ENCODE measurements at regions not wholly inside any gene's neighbourhood (a gene's known extent, or its start where the extent isn't known, plus 50 kb on each side); places are given as distances from the start of the nearest gene placed in this dataset.

DNA sequence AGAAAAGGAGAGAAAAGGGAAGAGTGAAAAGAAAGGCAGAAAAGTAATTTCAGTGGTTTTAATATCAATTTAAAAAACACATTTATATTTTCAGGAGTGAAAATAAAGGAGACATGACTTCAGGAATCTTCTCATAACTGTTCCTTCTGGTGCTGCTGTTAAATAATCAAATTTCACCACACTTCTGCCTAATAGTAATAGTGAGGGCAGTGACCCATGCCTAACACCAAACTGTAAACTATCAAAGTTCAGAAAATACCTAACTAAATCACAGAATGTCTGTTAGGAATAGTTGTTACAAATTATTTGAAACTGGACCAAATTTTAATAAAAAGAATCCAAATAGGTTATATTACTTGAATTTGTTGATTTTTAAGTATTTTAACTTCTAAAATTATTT lies 169.4 kb downstream of the RPL10L start:
- no peaks in the 10 kb centered on the region for H3K4me1 ChIP-seq (ENCODE audit: insufficient read depth, low read length)
- H3K9me3 ChIP-seq (ENCODE audit: insufficient read depth, low read length, severe bottlenecking), result no peaks in the 10 kb centered on the region
- no peaks in the 10 kb centered on the region for H3K27me3 ChIP-seq (ENCODE audit: insufficient read depth, low read length, poor library complexity)
- no peak overlapping the region for H3K4me3 ChIP-seq (ENCODE audit: low read depth in 1 of 2, low read length in 2 of 2)
- H3K79me2 ChIP-seq (ENCODE audit: insufficient read depth, low read length), result no peaks in the 10 kb centered on the region
- H3K9ac ChIP-seq (ENCODE audit: low read depth, low read length), result no peak overlapping the region
- H3K36me3 ChIP-seq (ENCODE audit: insufficient read depth, low read length), result no peaks in the 10 kb centered on the region
- H3K27ac ChIP-seq (ENCODE audit: low read length), result no peak overlapping the region
- H2AFZ ChIP-seq (ENCODE audit: low read depth, low read length), result no peak overlapping the region
- TF ChIP-seq, protein P1, sequence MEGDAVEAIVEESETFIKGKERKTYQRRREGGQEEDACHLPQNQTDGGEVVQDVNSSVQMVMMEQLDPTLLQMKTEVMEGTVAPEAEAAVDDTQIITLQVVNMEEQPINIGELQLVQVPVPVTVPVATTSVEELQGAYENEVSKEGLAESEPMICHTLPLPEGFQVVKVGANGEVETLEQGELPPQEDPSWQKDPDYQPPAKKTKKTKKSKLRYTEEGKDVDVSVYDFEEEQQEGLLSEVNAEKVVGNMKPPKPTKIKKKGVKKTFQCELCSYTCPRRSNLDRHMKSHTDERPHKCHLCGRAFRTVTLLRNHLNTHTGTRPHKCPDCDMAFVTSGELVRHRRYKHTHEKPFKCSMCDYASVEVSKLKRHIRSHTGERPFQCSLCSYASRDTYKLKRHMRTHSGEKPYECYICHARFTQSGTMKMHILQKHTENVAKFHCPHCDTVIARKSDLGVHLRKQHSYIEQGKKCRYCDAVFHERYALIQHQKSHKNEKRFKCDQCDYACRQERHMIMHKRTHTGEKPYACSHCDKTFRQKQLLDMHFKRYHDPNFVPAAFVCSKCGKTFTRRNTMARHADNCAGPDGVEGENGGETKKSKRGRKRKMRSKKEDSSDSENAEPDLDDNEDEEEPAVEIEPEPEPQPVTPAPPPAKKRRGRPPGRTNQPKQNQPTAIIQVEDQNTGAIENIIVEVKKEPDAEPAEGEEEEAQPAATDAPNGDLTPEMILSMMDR (IDR thresholded peaks at IDR 0.05; ENCODE audit: borderline replicate concordance, extremely low read depth, low read length, poor library complexity, severe bottlenecking), result no peak
- no peak for TF ChIP-seq EZH2 (IDR thresholded peaks at IDR 0.05; ENCODE audit: borderline replicate concordance, low read depth, low read length, severe bottlenecking)
- no peak overlapping the region for H3K4me2 ChIP-seq (ENCODE audit: insufficient read depth, low read length)
- DNase-seq, result no peak
- no peaks in the 10 kb centered on the region for H4K20me1 ChIP-seq (ENCODE audit: insufficient read depth, low read length)
- no peak for ATAC-seq (ENCODE audit: insufficient read depth, low read depth)

DNA sequence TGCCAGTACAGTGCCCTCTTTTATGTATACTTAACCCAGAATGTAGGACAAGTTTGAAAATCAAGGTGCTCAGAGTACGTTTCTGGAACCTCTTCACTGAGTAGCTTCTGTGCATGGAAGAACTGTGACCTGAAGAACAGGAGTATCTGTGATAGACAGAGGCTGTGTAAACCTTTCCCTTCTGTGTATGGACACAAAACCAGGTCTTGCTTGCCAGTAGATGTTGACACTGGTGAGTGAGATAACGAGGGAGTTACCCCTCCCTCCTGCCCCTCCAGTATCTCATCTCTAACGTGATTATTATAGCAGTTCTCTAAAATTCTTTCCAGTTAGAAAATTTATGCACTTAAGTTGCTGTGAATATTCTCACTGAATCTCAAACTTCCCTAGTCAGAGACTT lies 170.8 kb downstream of the RPL10L start:
- Histone ChIP-seq H3K9me3 (ENCODE audit: insufficient read depth, low read length, severe bottlenecking) (no peaks in the 10 kb centered on the region), H3K27ac (ENCODE audit: low read length) (no peak overlapping the region), H3K36me3 (ENCODE audit: insufficient read depth, low read length) (no peaks in the 10 kb centered on the region), H2AFZ (ENCODE audit: low read depth, low read length) (no peak overlapping the region), H3K9ac (ENCODE audit: low read depth, low read length) (no peak overlapping the region), H3K27me3 (ENCODE audit: insufficient read depth, low read length, poor library complexity) (no peaks in the 10 kb centered on the region), H4K20me1 (ENCODE audit: insufficient read depth, low read length) (no peaks in the 10 kb centered on the region), H3K4me3 (ENCODE audit: low read depth in 1 of 2, low read length in 2 of 2) (no peak overlapping the region), H3K79me2 (ENCODE audit: insufficient read depth, low read length) (no peaks in the 10 kb centered on the region), H3K4me1 (ENCODE audit: insufficient read depth, low read length) (no peaks in the 10 kb centered on the region), H3K4me2 (ENCODE audit: insufficient read depth, low read length) (no peak overlapping the region)
- TF ChIP-seq, protein P1 (IDR thresholded peaks at IDR 0.05; ENCODE audit: borderline replicate concordance, extremely low read depth, low read length, poor library complexity, severe bottlenecking), result no peak
- no peak for TF ChIP-seq EZH2 (IDR thresholded peaks at IDR 0.05; ENCODE audit: borderline replicate concordance, low read depth, low read length, severe bottlenecking)
- DNase-seq (no peak), ATAC-seq (ENCODE audit: insufficient read depth, low read depth) (no peak)

DNA sequence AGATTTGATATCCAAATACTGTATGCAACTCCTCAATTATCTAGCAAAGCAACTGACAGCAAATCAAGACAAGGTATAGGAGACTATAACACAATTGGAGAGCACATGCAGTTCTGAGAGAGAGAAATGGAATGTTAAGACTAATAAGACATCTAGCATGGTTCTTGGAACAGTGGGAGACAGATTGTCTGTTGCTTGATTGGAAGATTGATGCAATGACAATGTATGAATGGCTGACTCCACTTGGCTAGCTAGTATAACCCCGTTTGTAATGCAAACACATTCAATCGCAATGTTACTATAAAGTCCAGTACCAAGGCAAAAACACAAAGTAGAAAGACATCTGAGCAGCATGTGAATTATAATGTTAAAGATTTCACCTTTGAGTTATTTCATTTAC lies 179.3 kb downstream of the RPL10L start:
- no peak for ATAC-seq (ENCODE audit: insufficient read depth, low read depth)

More for the DNA sequence above, 179.3 kb downstream of the RPL10L start:
- no peak overlapping the region for H3K9ac ChIP-seq (ENCODE audit: low read depth, low read length)
- H3K27ac ChIP-seq (ENCODE audit: low read length), result no peak overlapping the region
- no peaks in the 10 kb centered on the region for H4K20me1 ChIP-seq (ENCODE audit: insufficient read depth, low read length)
- no peak overlapping the region for H3K4me3 ChIP-seq (ENCODE audit: low read depth in 1 of 2, low read length in 2 of 2)
- H3K36me3 ChIP-seq (ENCODE audit: insufficient read depth, low read length), result no peaks in the 10 kb centered on the region
- H2AFZ ChIP-seq (ENCODE audit: low read depth, low read length), result no peak overlapping the region
- no peaks in the 10 kb centered on the region for H3K27me3 ChIP-seq (ENCODE audit: insufficient read depth, low read length, poor library complexity)
- H3K4me2 ChIP-seq (ENCODE audit: insufficient read depth, low read length), result no peak overlapping the region
- H3K9me3 ChIP-seq (ENCODE audit: insufficient read depth, low read length, severe bottlenecking), result no peaks in the 10 kb centered on the region
- H3K79me2 ChIP-seq (ENCODE audit: insufficient read depth, low read length), result no peaks in the 10 kb centered on the region
- DNase-seq, result no peak
- TF ChIP-seq, protein P1 (IDR thresholded peaks at IDR 0.05; ENCODE audit: borderline replicate concordance, extremely low read depth, low read length, poor library complexity, severe bottlenecking), result no peak
- no peak for TF ChIP-seq EZH2 (IDR thresholded peaks at IDR 0.05; ENCODE audit: borderline replicate concordance, low read depth, low read length, severe bottlenecking)
- no peaks in the 10 kb centered on the region for H3K4me1 ChIP-seq (ENCODE audit: insufficient read depth, low read length)
